HCT116 (cell line): ENCODE measurements at regions not wholly inside any gene's neighbourhood (a gene's known extent, or its start where the extent isn't known, plus 50 kb on each side); places are given as distances from the start of the nearest gene placed in this dataset.

Source experiments
- ATAC-seq: fragments of 200-7000 bp; cut with Tn5 transposase; 2 replicates; pipeline ENCODE4 v1.9.1; 2020; ENCODE audit warnings: mild to moderate bottlenecking, moderate library complexity
- BruUV-seq: library from RNA; stranded (reverse); fragments of 400-500 nt; replicated peaks from 2 replicates; lab custom pipeline; 2021; lab: Mats Ljungman, UMichigan
- CTCF ChIA-PET: fragments of 300-600 bp; sonication (Branson Sonifier 250); formaldehyde crosslinking; loops from one replicate; lab custom pipeline; 2021; ENCODE audit warnings: antibody characterized with exemption; lab: Charles Lee
- POLR2A ChIA-PET: fragments of 300-600, 350-600 bp; sonication (Branson Sonifier 250); formaldehyde crosslinking; loops from one replicate; lab custom pipeline; 2021; ENCODE audit warnings: antibody characterized with exemption; lab: Charles Lee
- RAD21 ChIA-PET, 2 experiments: fragments of 300-600 bp; sonication (Branson Sonifier 250); formaldehyde crosslinking; loops; one replicate each; lab custom pipeline; 2023; ENCODE audit warnings: low total read pairs in 2 of 2; ENCODE audit not compliant: uncharacterized antibody in 2 of 2, unreplicated experiment in 2 of 2, low non-redundant PET in 1 of 2; lab: Charles Lee
- DNase-seq: peaks from one replicate; pipeline ENCODE4 v3.0.0-alpha.2; 2010; ENCODE audit warnings: low read depth, low spot score
- H2AFZ ChIP-seq: fragments of 200-600 bp; shearing (Covaris generic), sonication (generic); 2 replicates; pipeline ENCODE4 v1.6.1; 2017; ENCODE audit warnings: low read depth, mixed run types, mixed read lengths, antibody characterized with exemption, low read length; ENCODE audit not compliant: poor library complexity, severe bottlenecking
- H3K27ac ChIP-seq: 2 replicates; pipeline ENCODE4 v1.5.1; 2012; ENCODE audit warnings: low read depth, low read length
- H3K27me3 ChIP-seq: fragments of 200-600 bp; sonication (generic); 2 replicates; pipeline ENCODE4 v1.6.1; 2016; ENCODE audit warnings: mixed run types, low read length, mixed read lengths; ENCODE audit not compliant: insufficient read depth
- H3K36me3 ChIP-seq, 2 experiments: fragments of 200-500 bp in 1 of 2; fragments of 200-600 bp in 1 of 2; sonication (Bioruptor generic) in 1 of 2; sonication (generic) in 1 of 2; 2 replicates each; pipeline versions ENCODE4 v1.5.1 to v1.6.1; 2014 to 2016; ENCODE audit warnings: low read length in 2 of 2, inconsistent platforms in 1 of 2, mixed read lengths in 1 of 2, mixed run types in 1 of 2; ENCODE audit not compliant: insufficient read depth in 2 of 2, control insufficient read depth in 1 of 2
- H3K4me1 ChIP-seq, 2 experiments: fragments of 200-600 bp in 1 of 2; sonication (generic) in 1 of 2; 2 replicates each; pipeline versions ENCODE4 v1.5.1 to v1.6.1; 2012 to 2017; ENCODE audit warnings: low read length in 2 of 2, inconsistent platforms in 1 of 2, mild to moderate bottlenecking in 1 of 2, mixed read lengths in 1 of 2, mixed run types in 1 of 2, moderate library complexity in 1 of 2; ENCODE audit not compliant: insufficient read depth in 2 of 2, control insufficient read depth in 1 of 2
- H3K4me2 ChIP-seq: fragments of 200-600 bp; sonication (generic); 2 replicates; pipeline ENCODE4 v1.6.1; 2017; ENCODE audit warnings: mixed run types, low read length, mixed read lengths
- H3K4me3 ChIP-seq, 2 experiments: fragments of 200-600 bp in 1 of 2; sonication (generic) in 1 of 2; replicated peaks in 1 of 2; 2 replicates each; pipeline ENCODE4 v1.5.1; 2011 to 2016; ENCODE audit warnings: low read length in 2 of 2, control low read depth in 1 of 2, low read depth in 1 of 2, mild to moderate bottlenecking in 1 of 2, mixed read lengths in 1 of 2, mixed run types in 1 of 2
- H3K79me2 ChIP-seq: fragments of 200-600 bp; sonication (generic); 2 replicates; pipeline ENCODE4 v1.6.1; 2017; ENCODE audit warnings: mild to moderate bottlenecking, mixed run types, low read length, moderate library complexity, mixed read lengths; ENCODE audit not compliant: insufficient read depth
- H3K9ac ChIP-seq: fragments of 200-600 bp; sonication (generic); 2 replicates; pipeline ENCODE4 v1.6.1; 2016; ENCODE audit warnings: low read length, mixed read lengths
- H3K9me2 ChIP-seq: fragments of 200-600 bp; sonication (generic), shearing (Covaris generic); 2 replicates; pipeline ENCODE4 v1.6.1; 2017; ENCODE audit warnings: mixed run types, mild to moderate bottlenecking, moderate library complexity; ENCODE audit not compliant: insufficient read depth
- H3K9me3 ChIP-seq, 2 experiments: fragments of 200-500 bp in 1 of 2; fragments of 200-600 bp in 1 of 2; sonication (Bioruptor generic) in 1 of 2; sonication (generic) in 1 of 2; 2 replicates each; pipeline ENCODE4 v1.6.1; 2014 to 2017; ENCODE audit warnings: low read length in 2 of 2, mixed read lengths in 2 of 2, inconsistent platforms in 1 of 2, low read depth in 1 of 2, mild to moderate bottlenecking in 1 of 2, mixed run types in 1 of 2, moderate library complexity in 1 of 2; ENCODE audit not compliant: control insufficient read depth in 1 of 2, insufficient read depth in 1 of 2
- H4K20me1 ChIP-seq: fragments of 200-600 bp; sonication (generic), shearing (Covaris generic); 2 replicates; pipeline ENCODE4 v1.6.1; 2017; ENCODE audit warnings: mixed run types, mild to moderate bottlenecking, moderate library complexity; ENCODE audit not compliant: insufficient read depth
- CEBPB ChIP-seq: IDR thresholded peaks from 2 replicates; pipeline ENCODE4 v1.6.1; 2012; ENCODE audit warnings: low read depth
- CTCF ChIP-seq, 3 experiments: fragments of 200-600 bp in 1 of 3; sonication (generic) in 1 of 3; IDR thresholded peaks in 2 of 3; conservative IDR thresholded peaks in 1 of 3; 2 replicates each; pipeline ENCODE4 v1.5.1; 2012 to 2017; ENCODE audit warnings: low read depth in 2 of 3, low read length in 2 of 3, antibody characterized with exemption in 1 of 3, borderline replicate concordance in 1 of 3, control low read depth in 1 of 3, mild to moderate bottlenecking in 1 of 3, mixed read lengths in 1 of 3, mixed run types in 1 of 3, moderate library complexity in 1 of 3; ENCODE audit not compliant: insufficient read depth in 1 of 3
- FOSL1 ChIP-seq: IDR thresholded peaks from 2 replicates; pipeline ENCODE4 v1.6.1; 2012; ENCODE audit warnings: low read depth
- JUND ChIP-seq: IDR thresholded peaks from 2 replicates; pipeline ENCODE4 v1.6.1; 2012
- POLR2AphosphoS5 ChIP-seq: IDR thresholded peaks from 2 replicates; pipeline ENCODE4 v1.6.1; 2011; ENCODE audit warnings: mild to moderate bottlenecking, low read depth, low read length, moderate library complexity
- RAD21 ChIP-seq: IDR thresholded peaks from 2 replicates; pipeline ENCODE4 v1.6.1; 2012; ENCODE audit warnings: low read depth, mild to moderate bottlenecking
- SIN3A ChIP-seq: IDR thresholded peaks from 2 replicates; pipeline ENCODE4 v1.6.1; 2012; ENCODE audit warnings: low read depth
- SP1 ChIP-seq: IDR thresholded peaks from 2 replicates; pipeline ENCODE4 v1.6.1; 2012; ENCODE audit warnings: low read depth
- SRF ChIP-seq: IDR thresholded peaks from 2 replicates; pipeline ENCODE4 v1.6.1; 2012; ENCODE audit warnings: low read depth
- TCF7L2 ChIP-seq: IDR thresholded peaks from 2 replicates; pipeline ENCODE4 v1.7.0; 2011; ENCODE audit warnings: borderline replicate concordance, inconsistent platforms; ENCODE audit not compliant: insufficient read depth, insufficient read length; ENCODE audit errors: extremely low read depth
- YY1 ChIP-seq: IDR thresholded peaks from 2 replicates; pipeline ENCODE4 v1.6.1; 2011; ENCODE audit warnings: low read length, low read depth, moderate library complexity, mild to moderate bottlenecking; ENCODE audit not compliant: insufficient replicate concordance; ENCODE audit errors: extremely low read depth
- ZBTB33 ChIP-seq: IDR thresholded peaks from 2 replicates; pipeline ENCODE4 v1.6.1; 2011; ENCODE audit warnings: mild to moderate bottlenecking, low read length, moderate library complexity; ENCODE audit not compliant: insufficient replicate concordance; ENCODE audit errors: extremely low read depth
- intact Hi-C: fragments of 100-400 bp; cut with micrococcal nuclease; formaldehyde crosslinking; loops from 2 replicates; pipeline ENCODE4 v1.10.0; 2022

GRCh38 chr14:53563628-53564027 is 393.0 kb downstream of the BMP4 start (continued):
- TF ChIP-seq FOSL1 (no peak), CTCF (IDR thresholded peaks at IDR 0.05 in 2 of 3, conservative IDR thresholded peaks at IDR 0.05 in 1 of 3; ENCODE audit: borderline replicate concordance in 1 of 3, insufficient read depth in 1 of 3, low read depth in 2 of 3, low read length in 2 of 3) (no peak)
- TF ChIP-seq, all 23 proteins: peak for 0

- no peak for ATAC-seq
These were observed 400.1 kb upstream of the DDHD1 start for GRCh38 chr14:53553221-53553620.

More at GRCh38 chr14:53553221-53553620, 400.1 kb upstream of the DDHD1 start:
- Histone ChIP-seq H3K79me2 (no peaks in the 10 kb centered on the region), H4K20me1 (no peaks in the 10 kb centered on the region), H3K4me2 (no peak overlapping the region), H2AFZ (no peak overlapping the region)
- CTCF ChIA-PET: no interaction called here
- DNase-seq: no peak
- POLR2A ChIA-PET: no interaction called here
- intact Hi-C loops: no loop called here
- TF ChIP-seq JUND (no peak), POLR2AphosphoS5 (no peak), SIN3A (no peak), ZBTB33 (no peak), SRF (no peak), RAD21 (no peak), TCF7L2 (no peak), FOSL1 (no peak), CEBPB (no peak), SP1 (no peak), YY1 (no peak)
- TF ChIP-seq, all 23 proteins: peak for 0
- H3K27ac ChIP-seq: no peak overlapping the region
- H3K9ac ChIP-seq: no peak overlapping the region
- no peak overlapping the region for H3K4me3 ChIP-seq
- no peaks in the 10 kb centered on the region for H3K36me3 ChIP-seq
- no peaks in the 10 kb centered on the region for H3K27me3 ChIP-seq
- RAD21 ChIA-PET: no interaction called here
- no TSS peak for BruUV-seq
- H3K9me3 ChIP-seq: no peaks in the 10 kb centered on the region
- no peaks in the 10 kb centered on the region for H3K4me1 ChIP-seq
- H3K9me2 ChIP-seq: no peaks in the 10 kb centered on the region
